ENCODE measurements at regions not wholly inside any gene's neighbourhood (a gene's known extent, or its start where the extent isn't known, plus 50 kb on each side); places are given as distances from the start of the nearest gene placed in this dataset.

- WGBS = 75% methylated on average over 1 of the region's 1 CpG
- Histone ChIP-seq H3K9ac (ENCODE audit: low read depth in 1 of 2, low read length in 2 of 2) (no peak overlapping the region), H3K9me3 (ENCODE audit: control insufficient read depth in 4 of 4, low read length in 3 of 4) (peaks cover 0 to 3% (median 2%) of the 10 kb centered on the region in 4 donors), H3K4me3 (ENCODE audit: low read depth in 1 of 3, low read length in 3 of 3) (no peak overlapping the region), H3K27me3 (ENCODE audit: control insufficient read depth in 4 of 4, insufficient read depth in 4 of 4, low read length in 3 of 4) (peaks cover 0 to 3% (median 0%) of the 10 kb centered on the region in 4 donors), H3K36me3 (ENCODE audit: control insufficient read depth in 4 of 4, insufficient read depth in 3 of 4, low read depth in 1 of 4, low read length in 3 of 4) (no peaks in the 10 kb centered on the region), H3K4me1 (ENCODE audit: control insufficient read depth in 4 of 4, insufficient read depth in 4 of 4, low read length in 3 of 4) (no peaks in the 10 kb centered on the region), H3K27ac (ENCODE audit: low read depth in 1 of 2, low read length in 2 of 2) (no peak overlapping the region)
- no peak for DNase-seq (ENCODE audit: low spot score)
- no peak for TF ChIP-seq HNF4G (IDR thresholded peaks at IDR 0.05)
- no peak for TF ChIP-seq NR2F2 (IDR thresholded peaks at IDR 0.05)
- TF ChIP-seq REST (IDR thresholded peaks at IDR 0.05) = no peak
- TF ChIP-seq SP1 (IDR thresholded peaks at IDR 0.05) = no peak
- TF ChIP-seq EGR1 (IDR thresholded peaks at IDR 0.05; ENCODE audit: low read depth in 2 of 2) = no peak
- TF ChIP-seq CTCF (IDR thresholded peaks at IDR 0.05; ENCODE audit: low read depth, low read length, missing input control) = no peak
- no peak for TF ChIP-seq RAD21 (IDR thresholded peaks at IDR 0.05)
- TF ChIP-seq ZBTB33 (IDR thresholded peaks at IDR 0.05) = no peak
- TF ChIP-seq ATF3 (IDR thresholded peaks at IDR 0.05) = no peak
Observed at GRCh38 chr14:87656315-87656714, 336.7 kb downstream of the GALC start.

GRCh38 chr14:87652278-87652677 is 340.7 kb downstream of the GALC start:
- WGBS = 79% methylated on average over 2 of the region's 2 CpGs

GRCh38 chr14:87644689-87645088 is 348.3 kb downstream of the GALC start:
- no peaks in the 10 kb centered on the region for H3K27me3 ChIP-seq (ENCODE audit: control insufficient read depth in 4 of 4, insufficient read depth in 4 of 4, low read length in 3 of 4)
- H3K36me3 ChIP-seq (ENCODE audit: control insufficient read depth in 4 of 4, insufficient read depth in 3 of 4, low read depth in 1 of 4, low read length in 3 of 4) = no peaks in the 10 kb centered on the region
- H3K4me3 ChIP-seq (ENCODE audit: low read depth in 1 of 3, low read length in 3 of 3) = no peak overlapping the region
- TF ChIP-seq REST (IDR thresholded peaks at IDR 0.05) (no peak), ATF3 (IDR thresholded peaks at IDR 0.05) (no peak), HNF4A (conservative IDR thresholded peaks at IDR 0.05) (no peak), EGR1 (IDR thresholded peaks at IDR 0.05; ENCODE audit: low read depth in 2 of 2) (no peak)
- no peak for DNase-seq (ENCODE audit: low spot score)
- no peak overlapping the region for H3K27ac ChIP-seq (ENCODE audit: low read depth in 1 of 2, low read length in 2 of 2)
- WGBS = 90% methylated on average over 3 of the region's 3 CpGs
- peaks cover under 1 to 6% (median 2%) of the 10 kb centered on the region in 4 donors for H3K9me3 ChIP-seq (ENCODE audit: control insufficient read depth in 4 of 4, low read length in 3 of 4)
- H3K9ac ChIP-seq (ENCODE audit: low read depth in 1 of 2, low read length in 2 of 2) = no peak overlapping the region
- H3K4me1 ChIP-seq (ENCODE audit: control insufficient read depth in 4 of 4, insufficient read depth in 4 of 4, low read length in 3 of 4) = no peaks in the 10 kb centered on the region

More at GRCh38 chr14:87652278-87652677, 340.7 kb downstream of the GALC start:
- Histone ChIP-seq H3K27ac (ENCODE audit: low read depth in 1 of 2, low read length in 2 of 2) (no peak overlapping the region), H3K9ac (ENCODE audit: low read depth in 1 of 2, low read length in 2 of 2) (no peak overlapping the region), H3K27me3 (ENCODE audit: control insufficient read depth in 4 of 4, insufficient read depth in 4 of 4, low read length in 3 of 4) (no peaks in the 10 kb centered on the region), H3K4me1 (ENCODE audit: control insufficient read depth in 4 of 4, insufficient read depth in 4 of 4, low read length in 3 of 4) (no peaks in the 10 kb centered on the region), H3K36me3 (ENCODE audit: control insufficient read depth in 4 of 4, insufficient read depth in 3 of 4, low read depth in 1 of 4, low read length in 3 of 4) (no peaks in the 10 kb centered on the region), H3K9me3 (ENCODE audit: control insufficient read depth in 4 of 4, low read length in 3 of 4) (peaks cover 4 to 12% (median 6%) of the 10 kb centered on the region in 4 donors), H3K4me3 (ENCODE audit: low read depth in 1 of 3, low read length in 3 of 3) (no peak overlapping the region)
- no peak for TF ChIP-seq EGR1 (IDR thresholded peaks at IDR 0.05; ENCODE audit: low read depth in 2 of 2)
- no peak for DNase-seq (ENCODE audit: low spot score)
